SK-N-SH (cell line): ENCODE measurements at regions not wholly inside any gene's neighbourhood (a gene's known extent, or its start where the extent isn't known, plus 50 kb on each side); places are given as distances from the start of the nearest gene placed in this dataset.

ENCODE experiments used
- CTCF ChIA-PET: fragments of 300-600, 350-600 bp; formaldehyde crosslinking; extraction: SDS; loops from one replicate; lab custom pipeline; 2021; lab: Yijun Ruan, JAX
- POLR2A ChIA-PET: fragments of 350-600 bp; sonication (Branson Sonifier 250); formaldehyde crosslinking; extraction: SDS; loops from one replicate; lab custom pipeline; 2020; ENCODE audit warnings: antibody characterized with exemption, inconsistent platforms; lab: Yijun Ruan, JAX
- DNase-seq: peaks from one replicate; pipeline ENCODE4 v3.0.0; 2012
- H2AFZ ChIP-seq: fragments of 200-600 bp; sonication (generic); 2 replicates; pipeline ENCODE4 v1.8.1; 2016; ENCODE audit warnings: antibody characterized with exemption, mild to moderate bottlenecking, low read depth
- H3F3A ChIP-seq: fragments of 200-600 bp; sonication (generic); replicated peaks from 2 replicates; pipeline ENCODE3; 2016; ENCODE audit warnings: antibody characterized with exemption, mild to moderate bottlenecking; ENCODE audit not compliant: insufficient read depth
- H3K27ac ChIP-seq, 2 experiments: fragments of 200-500 bp in 1 of 2; fragments of 200-600 bp in 1 of 2; sonication (Bioruptor generic) in 1 of 2; sonication (generic), shearing (Covaris generic) in 1 of 2; 2 replicates each; pipeline versions ENCODE4 v1.5.1 to v1.6.1; 2014 to 2016; ENCODE audit warnings: low read depth in 2 of 2, inconsistent platforms in 1 of 2, low read length in 1 of 2, mild to moderate bottlenecking in 1 of 2, mixed read lengths in 1 of 2
- H3K27me3 ChIP-seq: fragments of 200-600 bp; sonication (generic), shearing (Covaris generic); 2 replicates; pipeline ENCODE4 v1.6.1; 2016; ENCODE audit warnings: mixed run types; ENCODE audit not compliant: insufficient read depth
- H3K36me3 ChIP-seq, 2 experiments: fragments of 200-500 bp in 1 of 2; fragments of 200-600 bp in 1 of 2; sonication (Bioruptor generic) in 1 of 2; sonication (generic) in 1 of 2; replicated peaks in 1 of 2; 2 replicates each; pipeline versions ENCODE3 to v1.5.1; 2014 to 2016; ENCODE audit warnings: low read length in 1 of 2, mild to moderate bottlenecking in 1 of 2; ENCODE audit not compliant: insufficient read depth in 2 of 2, control insufficient read depth in 1 of 2
- H3K4me1 ChIP-seq, 2 experiments: fragments of 200-500 bp in 1 of 2; fragments of 200-600 bp in 1 of 2; sonication (Bioruptor generic) in 1 of 2; sonication (generic), shearing (Covaris generic) in 1 of 2; 2 replicates each; pipeline versions ENCODE4 v1.5.1 to v1.6.1; 2014 to 2016; ENCODE audit warnings: low read depth in 1 of 2, low read length in 1 of 2, mixed run types in 1 of 2; ENCODE audit not compliant: insufficient read depth in 2 of 2, control insufficient read depth in 1 of 2
- H3K4me2 ChIP-seq: fragments of 200-600 bp; sonication (generic), shearing (Covaris generic); 2 replicates; pipeline ENCODE4 v1.6.1; 2017; ENCODE audit warnings: mixed run types
- H3K4me3 ChIP-seq, 2 experiments: fragments of 200-500 bp in 1 of 2; fragments of 200-600 bp in 1 of 2; sonication (Bioruptor generic) in 1 of 2; sonication (generic), shearing (Covaris generic) in 1 of 2; 2 replicates each; pipeline versions ENCODE4 v1.5.1 to v1.8.1; 2014 to 2016; ENCODE audit warnings: low read depth in 2 of 2, inconsistent platforms in 1 of 2, low read length in 1 of 2, mild to moderate bottlenecking in 1 of 2, mixed read lengths in 1 of 2, moderate library complexity in 1 of 2
- H3K79me2 ChIP-seq: fragments of 200-600 bp; sonication (generic); 2 replicates; pipeline ENCODE4 v1.8.1; 2017; ENCODE audit warnings: mild to moderate bottlenecking; ENCODE audit not compliant: insufficient read depth
- H3K9ac ChIP-seq: fragments of 200-600 bp; sonication (generic); 2 replicates; pipeline ENCODE4 v1.6.1; 2017; ENCODE audit warnings: mixed run types
- H3K9me2 ChIP-seq: fragments of 200-600 bp; sonication (generic); 2 replicates; pipeline ENCODE4 v1.6.1; 2017; ENCODE audit warnings: mixed run types
- H3K9me3 ChIP-seq: fragments of 200-600 bp; sonication (generic); 2 replicates; pipeline ENCODE4 v1.6.1; 2017; ENCODE audit warnings: mixed run types, mild to moderate bottlenecking, moderate library complexity
- H4K20me1 ChIP-seq: fragments of 200-600 bp; sonication (generic); 2 replicates; pipeline ENCODE4 v1.6.1; 2017; ENCODE audit warnings: mild to moderate bottlenecking, mixed run types; ENCODE audit not compliant: insufficient read depth
- CTCF ChIP-seq: fragments of 200-600 bp; sonication (generic); IDR thresholded peaks from 2 replicates; pipeline ENCODE4 v1.6.1; 2017; ENCODE audit warnings: antibody characterized with exemption, mild to moderate bottlenecking, moderate library complexity
- ELF1 ChIP-seq: IDR thresholded peaks from 2 replicates; pipeline ENCODE4 v1.4.0; 2012
- FOSL2 ChIP-seq: IDR thresholded peaks from 2 replicates; pipeline ENCODE4 v1.4.0; 2012; ENCODE audit warnings: low read depth, mild to moderate bottlenecking, moderate library complexity, borderline replicate concordance
- FOXJ3 ChIP-seq: sonication (generic); formaldehyde crosslinking; IDR thresholded peaks from 2 replicates; pipeline ENCODE4 v1.5.1; 2020; ENCODE audit warnings: mild to moderate bottlenecking, missing genetic modification reagents
- FOXM1 ChIP-seq: IDR thresholded peaks from 2 replicates; pipeline ENCODE4 v1.4.0; 2012; ENCODE audit warnings: low read depth, mild to moderate bottlenecking
- GATA2 ChIP-seq: sonication (generic); formaldehyde crosslinking; IDR thresholded peaks from 2 replicates; pipeline ENCODE4 v1.5.0; 2020; ENCODE audit warnings: mild to moderate bottlenecking, missing genetic modification reagents
- IRF3 ChIP-seq: fragments of 150-350 bp; IDR thresholded peaks from 2 replicates; pipeline ENCODE4 v1.6.1; 2016; ENCODE audit warnings: mild to moderate bottlenecking, low read depth, low read length
- POLR2AphosphoS5 ChIP-seq: IDR thresholded peaks from 2 replicates; pipeline ENCODE4 v1.6.1; 2012; ENCODE audit warnings: low read depth, low read length
- RAD21 ChIP-seq: IDR thresholded peaks from 2 replicates; pipeline ENCODE4 v1.6.1; 2012; ENCODE audit warnings: mild to moderate bottlenecking, low read length
- SMC3 ChIP-seq: IDR thresholded peaks from 2 replicates; pipeline ENCODE4 v1.6.1; 2012; ENCODE audit warnings: low read depth, low read length, improper control_type of control experiment
- TCF12 ChIP-seq: IDR thresholded peaks from 2 replicates; pipeline ENCODE4 v1.4.0; 2012
- TEAD4 ChIP-seq: IDR thresholded peaks from 2 replicates; pipeline ENCODE4 v1.4.0; 2012; ENCODE audit warnings: mild to moderate bottlenecking, borderline replicate concordance; ENCODE audit not compliant: insufficient read depth
- USF1 ChIP-seq: IDR thresholded peaks from 2 replicates; pipeline ENCODE4 v1.4.0; 2012; ENCODE audit warnings: low read depth, borderline replicate concordance
- WGBS: methylation state at CpG from one replicate; pipeline ENCODE4 v1.1.6; 2017; ENCODE audit warnings: low lambda C conversion rate; 5-methylcytosine and 5-hydroxymethylcytosine counted together
- TF ChIP-seq, protein P1 (sequence below): IDR thresholded peaks from 2 replicates; pipeline ENCODE4 v1.6.1; 2012; ENCODE audit warnings: mild to moderate bottlenecking, low read depth, low read length, moderate library complexity
- TF ChIP-seq, protein P2 (sequence below): fragments of 150-350 bp; IDR thresholded peaks from 2 replicates; pipeline ENCODE4 v1.6.1; 2017; ENCODE audit warnings: antibody characterized with exemption, low read length, low read depth, borderline replicate concordance

GRCh38 chr12:43100231-43100630, 451.8 kb downstream of the ADAMTS20 start:
- TF ChIP-seq, protein P1, sequence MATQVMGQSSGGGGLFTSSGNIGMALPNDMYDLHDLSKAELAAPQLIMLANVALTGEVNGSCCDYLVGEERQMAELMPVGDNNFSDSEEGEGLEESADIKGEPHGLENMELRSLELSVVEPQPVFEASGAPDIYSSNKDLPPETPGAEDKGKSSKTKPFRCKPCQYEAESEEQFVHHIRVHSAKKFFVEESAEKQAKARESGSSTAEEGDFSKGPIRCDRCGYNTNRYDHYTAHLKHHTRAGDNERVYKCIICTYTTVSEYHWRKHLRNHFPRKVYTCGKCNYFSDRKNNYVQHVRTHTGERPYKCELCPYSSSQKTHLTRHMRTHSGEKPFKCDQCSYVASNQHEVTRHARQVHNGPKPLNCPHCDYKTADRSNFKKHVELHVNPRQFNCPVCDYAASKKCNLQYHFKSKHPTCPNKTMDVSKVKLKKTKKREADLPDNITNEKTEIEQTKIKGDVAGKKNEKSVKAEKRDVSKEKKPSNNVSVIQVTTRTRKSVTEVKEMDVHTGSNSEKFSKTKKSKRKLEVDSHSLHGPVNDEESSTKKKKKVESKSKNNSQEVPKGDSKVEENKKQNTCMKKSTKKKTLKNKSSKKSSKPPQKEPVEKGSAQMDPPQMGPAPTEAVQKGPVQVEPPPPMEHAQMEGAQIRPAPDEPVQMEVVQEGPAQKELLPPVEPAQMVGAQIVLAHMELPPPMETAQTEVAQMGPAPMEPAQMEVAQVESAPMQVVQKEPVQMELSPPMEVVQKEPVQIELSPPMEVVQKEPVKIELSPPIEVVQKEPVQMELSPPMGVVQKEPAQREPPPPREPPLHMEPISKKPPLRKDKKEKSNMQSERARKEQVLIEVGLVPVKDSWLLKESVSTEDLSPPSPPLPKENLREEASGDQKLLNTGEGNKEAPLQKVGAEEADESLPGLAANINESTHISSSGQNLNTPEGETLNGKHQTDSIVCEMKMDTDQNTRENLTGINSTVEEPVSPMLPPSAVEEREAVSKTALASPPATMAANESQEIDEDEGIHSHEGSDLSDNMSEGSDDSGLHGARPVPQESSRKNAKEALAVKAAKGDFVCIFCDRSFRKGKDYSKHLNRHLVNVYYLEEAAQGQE, result no peak
- TF ChIP-seq TEAD4, result no peak
- TF ChIP-seq, all 33 proteins: peak for 0
- Histone ChIP-seq H3K4me1 (peaks cover 0 to 8% of the 10 kb centered on the region in 2 experiments; a peak in 2 of 4 replicates), H3K79me2 (no peaks in the 10 kb centered on the region), H3K4me3 (no peak overlapping the region), H3K27ac (no peak overlapping the region), H3K27me3 (no peaks in the 10 kb centered on the region), H2AFZ (no peak overlapping the region), H3K36me3 (no peaks in the 10 kb centered on the region), H3K9me3 (no peaks in the 10 kb centered on the region), H3F3A (no peaks in the 10 kb centered on the region), H4K20me1 (no peaks in the 10 kb centered on the region), H3K4me2 (no peak overlapping the region), H3K9me2 (no peaks in the 10 kb centered on the region), H3K9ac (no peak overlapping the region)
- ChIA-PET POLR2A (no interaction called here), CTCF (no interaction called here)
- no peak for DNase-seq
- 28% methylated on average over 1 of the region's 1 CpG for WGBS

GRCh38 chr12:43099691-43100163, 452.3 kb downstream of the ADAMTS20 start:
- Histone ChIP-seq H3K9me2 (no peaks in the 10 kb centered on the region), H3K27me3 (no peaks in the 10 kb centered on the region), H3K9me3 (no peaks in the 10 kb centered on the region), H4K20me1 (no peaks in the 10 kb centered on the region), H3F3A (no peaks in the 10 kb centered on the region), H3K27ac (no peak overlapping the region), H3K4me2 (no peak overlapping the region), H2AFZ (no peak overlapping the region), H3K9ac (no peak overlapping the region), H3K4me1 (peaks cover 0 to 5% of the 10 kb centered on the region in 2 experiments; a peak in 2 of 4 replicates), H3K36me3 (no peaks in the 10 kb centered on the region), H3K4me3 (no peak overlapping the region), H3K79me2 (no peaks in the 10 kb centered on the region)
- WGBS, result 42% methylated on average over 3 of the region's 3 CpGs
- no peak for DNase-seq
- POLR2A ChIA-PET, result no interaction called here
- CTCF ChIA-PET, result no interaction called here
- TF ChIP-seq, protein P1, result no peak
- no peak for TF ChIP-seq FOSL2
- no peak for TF ChIP-seq GATA2
- no peak for TF ChIP-seq POLR2AphosphoS5
- no peak for TF ChIP-seq IRF3
- TF ChIP-seq, protein P2, sequence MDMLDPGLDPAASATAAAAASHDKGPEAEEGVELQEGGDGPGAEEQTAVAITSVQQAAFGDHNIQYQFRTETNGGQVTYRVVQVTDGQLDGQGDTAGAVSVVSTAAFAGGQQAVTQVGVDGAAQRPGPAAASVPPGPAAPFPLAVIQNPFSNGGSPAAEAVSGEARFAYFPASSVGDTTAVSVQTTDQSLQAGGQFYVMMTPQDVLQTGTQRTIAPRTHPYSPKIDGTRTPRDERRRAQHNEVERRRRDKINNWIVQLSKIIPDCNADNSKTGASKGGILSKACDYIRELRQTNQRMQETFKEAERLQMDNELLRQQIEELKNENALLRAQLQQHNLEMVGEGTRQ, result no peak
- no peak for TF ChIP-seq FOXJ3 (CRISPR knock-in tag)
- no peak for TF ChIP-seq SMC3
- TF ChIP-seq RAD21, result no peak
- no peak for TF ChIP-seq TCF12
- no peak for TF ChIP-seq CTCF
- TF ChIP-seq USF1, result no peak
- no peak for TF ChIP-seq FOXM1
- no peak for TF ChIP-seq ELF1
